Thoracic aorta (tissue), 2 donors: ENCODE measurements at regions not wholly inside any gene's neighbourhood (a gene's known extent, or its start where the extent isn't known, plus 50 kb on each side); places are given as distances from the start of the nearest gene placed in this dataset.

Source experiments
- ATAC-seq: fragments of 150-250 bp; one replicate; pipeline ENCODE4 v1.8.0; 2017; ENCODE audit warnings: low read depth; ENCODE audit not compliant: insufficient number of reproducible peaks, low FRiP score
- DNase-seq: peaks from one replicate; pipeline ENCODE4 v3.0.0-alpha.2; 2020; ENCODE audit warnings: low spot score
- H3K27ac ChIP-seq, 2 donors: fragments of 200-600 bp; sonication (generic); 1 replicate in 1 of 2; 2 replicates in 1 of 2; pipeline ENCODE4 v1.5.1; 2016; ENCODE audit warnings: mild to moderate bottlenecking in 2 of 2, moderate library complexity in 2 of 2
- H3K27me3 ChIP-seq: fragments of 200-600 bp; sonication (generic); replicated peaks from 2 replicates; pipeline ENCODE4 v1.6.0; 2016; ENCODE audit warnings: mild to moderate bottlenecking; ENCODE audit not compliant: insufficient read depth
- H3K36me3 ChIP-seq: fragments of 200-600 bp; sonication (generic); one replicate; pipeline ENCODE4 v1.5.1; 2016
- H3K4me1 ChIP-seq, 2 donors: fragments of 200-600 bp; sonication (generic); 1 replicate in 1 of 2; 2 replicates in 1 of 2; pipeline versions ENCODE4 v1.5.1 to v1.6.0; 2016; ENCODE audit warnings: low read depth in 2 of 2, mild to moderate bottlenecking in 1 of 2; ENCODE audit not compliant: control insufficient read depth in 1 of 2
- H3K4me3 ChIP-seq: fragments of 200-600 bp; sonication (generic); 2 replicates; pipeline ENCODE4 v1.5.1; 2016; ENCODE audit warnings: mild to moderate bottlenecking
- H3K9me3 ChIP-seq: fragments of 200-600 bp; sonication (generic); 2 replicates; pipeline ENCODE4 v1.5.1; 2016
- CTCF ChIP-seq: fragments of 200-600 bp; sonication (generic); IDR thresholded peaks from one replicate; pipeline ENCODE4 v1.5.1; 2019; ENCODE audit warnings: antibody characterized with exemption

- H3K27ac ChIP-seq: peak overlapping the region in 1 of 2 donors; percentile 35
- ATAC-seq: no peak
These were observed 118.9 kb downstream of the TMEM170B start for GRCh38 chr6:11656491-11656890.

GRCh38 chr6:11659757-11660156 lies 118.8 kb downstream of the ADTRP start:
- ATAC-seq: no peak
- Histone ChIP-seq H3K27ac (no peak overlapping the region), H3K36me3 (no peaks in the 10 kb centered on the region), H3K27me3 (no peaks in the 10 kb centered on the region), H3K4me1 (peaks cover 9 to 17% of the 10 kb centered on the region in 2 donors), H3K9me3 (no peaks in the 10 kb centered on the region), H3K4me3 (no peak overlapping the region)
- TF ChIP-seq CTCF: no peak
- DNase-seq: no peak

More at GRCh38 chr6:11656491-11656890, 118.9 kb downstream of the TMEM170B start:
- Histone ChIP-seq H3K27me3 (no peaks in the 10 kb centered on the region), H3K36me3 (no peaks in the 10 kb centered on the region), H3K4me3 (no peak overlapping the region), H3K9me3 (no peaks in the 10 kb centered on the region), H3K4me1 (peaks cover 12 to 32% of the 10 kb centered on the region in 2 donors)
- DNase-seq: no peak
- TF ChIP-seq CTCF: no peak

- H3K9me3 ChIP-seq: no peaks in the 10 kb centered on the region
- H3K27me3 ChIP-seq: no peaks in the 10 kb centered on the region
- H3K4me3 ChIP-seq: no peak overlapping the region
- no peak for DNase-seq
- H3K4me1 ChIP-seq: no peaks in the 10 kb centered on the region
- no peak for ATAC-seq
- no peak for TF ChIP-seq CTCF
- H3K36me3 ChIP-seq: no peaks in the 10 kb centered on the region
- H3K27ac ChIP-seq: no peak overlapping the region
These were observed 116.3 kb downstream of the ADTRP start for GRCh38 chr6:11662323-11662722.

GRCh38 chr6:11663519-11663918 lies 115.1 kb downstream of the ADTRP start:
- DNase-seq (no peak), ATAC-seq (no peak)
- Histone ChIP-seq H3K27ac (no peak overlapping the region), H3K4me1 (no peaks in the 10 kb centered on the region), H3K4me3 (no peak overlapping the region), H3K36me3 (no peaks in the 10 kb centered on the region), H3K27me3 (no peaks in the 10 kb centered on the region), H3K9me3 (no peaks in the 10 kb centered on the region)
- TF ChIP-seq CTCF: no peak
